Osteocyte (in vitro differentiated cells): ENCODE measurements at regions not wholly inside any gene's neighbourhood (a gene's known extent, or its start where the extent isn't known, plus 50 kb on each side); places are given as distances from the start of the nearest gene placed in this dataset.

Experiments
- DNase-seq: peaks from one replicate; pipeline ENCODE4 v3.0.0; 2021; ENCODE audit warnings: mixed read lengths; ENCODE audit not compliant: unreplicated experiment; ENCODE audit errors: extremely low spot score
- H3K27ac Mint-ChIP-seq: one replicate; pipeline ENCODE4 v1.8.0; 2021; ENCODE audit warnings: mild to moderate bottlenecking, mixed read lengths; ENCODE audit not compliant: unreplicated experiment
- H3K27me3 Mint-ChIP-seq: one replicate; pipeline ENCODE4 v1.8.0; 2021; ENCODE audit warnings: mixed read lengths; ENCODE audit not compliant: unreplicated experiment
- H3K36me3 Mint-ChIP-seq: one replicate; pipeline ENCODE4 v1.8.0; 2021; ENCODE audit warnings: mixed read lengths; ENCODE audit not compliant: unreplicated experiment
- H3K4me1 Mint-ChIP-seq: one replicate; pipeline ENCODE4 v1.8.0; 2021; ENCODE audit warnings: mixed read lengths; ENCODE audit not compliant: unreplicated experiment
- H3K4me3 Mint-ChIP-seq: one replicate; pipeline ENCODE4 v1.8.0; 2021; ENCODE audit warnings: mild to moderate bottlenecking, moderate library complexity, mixed read lengths; ENCODE audit not compliant: unreplicated experiment
- H3K9me3 Mint-ChIP-seq: one replicate; pipeline ENCODE4 v1.8.0; 2021; ENCODE audit warnings: mixed read lengths; ENCODE audit not compliant: unreplicated experiment
- CTCF ChIP-seq: fragments of 200-600 bp; sonication (generic); IDR thresholded peaks from 2 replicates; pipeline ENCODE4 v1.5.0; 2021; ENCODE audit warnings: antibody characterized with exemption, mild to moderate bottlenecking, moderate library complexity

GRCh38 chr10:8908013-8908412, 853.5 kb downstream of the GATA3 start:
- Mint-ChIP-seq H3K27ac (no peak overlapping the region), H3K36me3 (no peaks in the 10 kb centered on the region), H3K4me3 (no peak overlapping the region), H3K27me3 (no peaks in the 10 kb centered on the region), H3K9me3 (peaks cover 10% of the 10 kb centered on the region), H3K4me1 (no peaks in the 10 kb centered on the region)
- no peak for DNase-seq
- no peak for TF ChIP-seq CTCF

GRCh38 chr10:8910314-8910713, 855.8 kb downstream of the GATA3 start:
- Mint-ChIP-seq H3K27ac (no peak overlapping the region), H3K4me1 (no peaks in the 10 kb centered on the region), H3K27me3 (no peaks in the 10 kb centered on the region), H3K9me3 (peaks cover 20% of the 10 kb centered on the region), H3K36me3 (no peaks in the 10 kb centered on the region), H3K4me3 (no peak overlapping the region)
- no peak for TF ChIP-seq CTCF
- no peak for DNase-seq

GRCh38 chr10:8911032-8911431, 856.5 kb downstream of the GATA3 start:
- DNase-seq, result no peak
- no peak overlapping the region for H3K27ac Mint-ChIP-seq
- no peak overlapping the region for H3K4me3 Mint-ChIP-seq
- H3K4me1 Mint-ChIP-seq, result no peaks in the 10 kb centered on the region
- no peaks in the 10 kb centered on the region for H3K27me3 Mint-ChIP-seq
- no peak for TF ChIP-seq CTCF
- peaks cover 20% of the 10 kb centered on the region for H3K9me3 Mint-ChIP-seq
- no peaks in the 10 kb centered on the region for H3K36me3 Mint-ChIP-seq

GRCh38 chr10:8912108-8912507, 857.6 kb downstream of the GATA3 start:
- Mint-ChIP-seq H3K36me3 (no peaks in the 10 kb centered on the region), H3K4me3 (no peak overlapping the region), H3K27me3 (no peaks in the 10 kb centered on the region), H3K27ac (no peak overlapping the region), H3K9me3 (peaks cover 17% of the 10 kb centered on the region), H3K4me1 (no peaks in the 10 kb centered on the region)
- no peak for TF ChIP-seq CTCF
- DNase-seq, result no peak

- TF ChIP-seq CTCF, result no peak
- H3K27ac Mint-ChIP-seq, result no peak overlapping the region
- no peaks in the 10 kb centered on the region for H3K27me3 Mint-ChIP-seq
- no peaks in the 10 kb centered on the region for H3K4me1 Mint-ChIP-seq
- no peak for DNase-seq
- H3K9me3 Mint-ChIP-seq, result peaks cover 21% of the 10 kb centered on the region
- no peaks in the 10 kb centered on the region for H3K36me3 Mint-ChIP-seq
- H3K4me3 Mint-ChIP-seq, result no peak overlapping the region
Measured at GRCh38 chr10:8913720-8914119, 859.2 kb downstream of the GATA3 start.
